Uterus (tissue), 2 donors: ENCODE measurements at regions not wholly inside any gene's neighbourhood (a gene's known extent, or its start where the extent isn't known, plus 50 kb on each side); places are given as distances from the start of the nearest gene placed in this dataset.

Experiments used
- POLR2A ChIP-seq, 2 donors: fragments of 450-650 bp; IDR thresholded peaks; one replicate each; pipeline ENCODE4 v1.6.1; 2016; ENCODE audit warnings: antibody characterized with exemption in 2 of 2, mild to moderate bottlenecking in 1 of 2, moderate library complexity in 1 of 2
- TF ChIP-seq, protein P1 (sequence below), 4 experiments: fragments of 200-600 bp in 2 of 4; fragments of 450-650 bp in 2 of 4; sonication (generic) in 2 of 4; IDR thresholded peaks; one replicate each; pipeline ENCODE4 v1.5.1; 2016 to 2019; ENCODE audit warnings: antibody characterized with exemption in 4 of 4, mild to moderate bottlenecking in 2 of 4, moderate library complexity in 1 of 4

DNA sequence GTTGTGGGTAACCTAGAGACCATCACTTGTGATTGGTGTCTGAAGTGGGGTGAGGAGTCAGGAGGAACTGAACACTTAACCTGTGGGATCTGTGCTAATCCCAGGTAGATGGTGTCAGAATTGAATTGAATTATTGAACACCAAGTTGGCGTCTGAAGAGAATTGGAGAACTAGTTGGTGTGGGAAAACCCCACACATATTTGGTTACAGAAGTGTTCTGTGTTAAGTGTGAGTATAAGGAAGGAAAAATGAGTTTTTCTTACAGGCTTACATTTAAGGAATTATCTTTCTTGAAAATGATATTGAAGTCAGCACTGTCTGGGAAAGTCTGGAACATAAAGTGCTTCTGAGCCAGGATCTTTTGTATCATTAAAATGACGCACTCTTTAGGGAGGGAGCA is 182.9 kb upstream of the ECI2 start:
- TF ChIP-seq, protein P1, sequence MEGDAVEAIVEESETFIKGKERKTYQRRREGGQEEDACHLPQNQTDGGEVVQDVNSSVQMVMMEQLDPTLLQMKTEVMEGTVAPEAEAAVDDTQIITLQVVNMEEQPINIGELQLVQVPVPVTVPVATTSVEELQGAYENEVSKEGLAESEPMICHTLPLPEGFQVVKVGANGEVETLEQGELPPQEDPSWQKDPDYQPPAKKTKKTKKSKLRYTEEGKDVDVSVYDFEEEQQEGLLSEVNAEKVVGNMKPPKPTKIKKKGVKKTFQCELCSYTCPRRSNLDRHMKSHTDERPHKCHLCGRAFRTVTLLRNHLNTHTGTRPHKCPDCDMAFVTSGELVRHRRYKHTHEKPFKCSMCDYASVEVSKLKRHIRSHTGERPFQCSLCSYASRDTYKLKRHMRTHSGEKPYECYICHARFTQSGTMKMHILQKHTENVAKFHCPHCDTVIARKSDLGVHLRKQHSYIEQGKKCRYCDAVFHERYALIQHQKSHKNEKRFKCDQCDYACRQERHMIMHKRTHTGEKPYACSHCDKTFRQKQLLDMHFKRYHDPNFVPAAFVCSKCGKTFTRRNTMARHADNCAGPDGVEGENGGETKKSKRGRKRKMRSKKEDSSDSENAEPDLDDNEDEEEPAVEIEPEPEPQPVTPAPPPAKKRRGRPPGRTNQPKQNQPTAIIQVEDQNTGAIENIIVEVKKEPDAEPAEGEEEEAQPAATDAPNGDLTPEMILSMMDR (IDR thresholded peaks at IDR 0.05): no peak
- no peak for TF ChIP-seq POLR2A (IDR thresholded peaks at IDR 0.05)
